Heart left ventricle (tissue), 16 donors: ENCODE measurements at regions not wholly inside any gene's neighbourhood (a gene's known extent, or its start where the extent isn't known, plus 50 kb on each side); places are given as distances from the start of the nearest gene placed in this dataset.

Experiments
- ATAC-seq, 4 donors: fragments of 200-7000 bp; cut with Tn5 transposase; one replicate each; pipeline ENCODE4 v1.9.1; 2020 to 2022; ENCODE audit warnings: moderate library complexity in 4 of 4, mild to moderate bottlenecking in 3 of 4, moderate number of reproducible peaks in 1 of 4
- DNase-seq, 5 donors: peaks; one replicate each; pipeline ENCODE4 v3.0.0-alpha.2; 2020
- H3K27ac ChIP-seq, 12 donors: fragments of 200-600 bp; sonication (generic) in 4 of 12; one replicate each; pipeline versions ENCODE4 v1.5.0 to v1.8.0; 2016 to 2022; ENCODE audit warnings: mild to moderate bottlenecking in 2 of 12
- H3K27me3 ChIP-seq, 9 donors: fragments of 200-600 bp; sonication (generic) in 2 of 9; one replicate each; pipeline versions ENCODE4 v1.5.1 to v1.8.0; 2016 to 2022; ENCODE audit warnings: mild to moderate bottlenecking in 3 of 9
- H3K36me3 ChIP-seq, 9 donors: fragments of 200-600 bp; sonication (generic) in 2 of 9; one replicate each; pipeline versions ENCODE4 v1.5.0 to v1.8.0; 2018 to 2022; ENCODE audit warnings: mild to moderate bottlenecking in 2 of 9
- H3K4me1 ChIP-seq, 12 donors: fragments of 200-600 bp; sonication (generic) in 4 of 12; one replicate each; pipeline versions ENCODE4 v1.5.0 to v1.8.0; 2016 to 2022; ENCODE audit warnings: mild to moderate bottlenecking in 3 of 12
- H3K4me3 ChIP-seq, 12 donors: fragments of 200-600 bp; sonication (generic) in 4 of 12; one replicate each; pipeline versions ENCODE4 v1.5.0 to v1.8.0; 2017 to 2022; ENCODE audit warnings: mild to moderate bottlenecking in 9 of 12, moderate library complexity in 4 of 12
- H3K9me3 ChIP-seq, 12 donors: fragments of 200-600 bp; sonication (generic) in 4 of 12; one replicate each; pipeline versions ENCODE4 v1.5.0 to v1.8.0; 2016 to 2022; ENCODE audit warnings: mild to moderate bottlenecking in 1 of 12
- CTCF ChIP-seq, 12 donors: fragments of 200-600 bp; sonication (generic) in 4 of 12; IDR thresholded peaks; one replicate each; pipeline versions ENCODE4 v1.5.0 to v1.8.0; 2018 to 2022; ENCODE audit warnings: antibody characterized with exemption in 12 of 12, mild to moderate bottlenecking in 5 of 12
- POLR2A ChIP-seq, 2 donors: fragments of 450-650 bp; IDR thresholded peaks; one replicate each; pipeline ENCODE4 v1.6.1; 2017; ENCODE audit warnings: antibody characterized with exemption in 2 of 2, mild to moderate bottlenecking in 2 of 2, moderate library complexity in 2 of 2
- WGBS, 4 donors: extraction: QIAGEN DNeasy Blood & Tissue Kit in 2 of 4; methylation state at CpG; one replicate each; pipeline versions ENCODE4 v1.1.5 to v1.1.7; 2013 to 2018; 5-methylcytosine and 5-hydroxymethylcytosine counted together
- intact Hi-C, 10 donors: fragments of 100-400 bp; cut with DNase I; formaldehyde crosslinking; loops; one replicate each; pipeline versions ENCODE4 v1.11.1 to v1.14.2; 2022
- donor health status: ischemic (EF 13 %, LVEDD 7.1; RV severe dilation, severe dysfunction).
- donor health status: healthy with polysubstance abuse.
- donor health status: DM: no; HTN: yes; CAD: no.
- donor health status: DM: no; HTN: no; CAD: no.
- donor health status: ischemic (EF 25% LVEDD 6.9; RV normal size, moderate dysfunction).
- donor health status: ischemic (EF 25% LVEDD 5.7; RV mildly dilated, moderate dysfunction).
- donor health status: healthy.
- donor health status: DM: yes; HTN: yes; CAD: no.
- donor health status: ischemic (EF 35%, LVEDD 5.7; RV mildly dilated, moderate dysfunction).
- donor health status: nonischemic (EF 11% LVEDD 7.7; RV severe dilation, severe dysfunction).
- donor health status: DM: yes; HTN: yes; CAD: no.
- donor health status: PGD.
- donor health status: ischemic (EF 29% LVEDD 5.4; RV normal size, mild dysfunction).
- donor health status: nonischemic (EF 23%, LVEDD 6.1; RV moderate dilation, normal function).

GRCh38 chr15:39028069-39028468, 463.5 kb upstream of the RASGRP1 start:
- no peaks in the 10 kb centered on the region for H3K9me3 ChIP-seq
- no peak for TF ChIP-seq CTCF (IDR thresholded peaks at IDR 0.05)
- no peak for TF ChIP-seq POLR2A (IDR thresholded peaks at IDR 0.05)
- H3K4me1 ChIP-seq: peaks cover 0 to 4% (median 0%) of the 10 kb centered on the region in 12 donors
- WGBS, 4 donors: 83 to 98% (median 89%) methylated on average over 3 of the region's 3 CpGs
- no peak overlapping the region for H3K4me3 ChIP-seq
- intact Hi-C loops: loop anchor here in 2 of 10 donors (10.0 kb wide), 1 partner anchor 213 kb away; no protein-coding TSS in a partner anchor
- no peaks in the 10 kb centered on the region for H3K27me3 ChIP-seq
- ATAC-seq (peak in 2 of 4 donors; percentile 66 to 90), DNase-seq (peak in 3 of 5 donors; percentile 46 to 66 (median 58))
- H3K27ac ChIP-seq: no peak overlapping the region
- no peaks in the 10 kb centered on the region for H3K36me3 ChIP-seq

GRCh38 chr15:39029741-39030140, 465.1 kb upstream of the RASGRP1 start:
- intact Hi-C loops: loop anchor here in 2 of 10 donors (10.0 kb wide), 1 partner anchor 215 kb away; no protein-coding TSS in a partner anchor
- Histone ChIP-seq H3K27me3 (no peaks in the 10 kb centered on the region), H3K4me1 (peaks cover 0 to 4% (median 0%) of the 10 kb centered on the region in 12 donors), H3K36me3 (no peaks in the 10 kb centered on the region), H3K27ac (no peak overlapping the region), H3K9me3 (no peaks in the 10 kb centered on the region), H3K4me3 (no peak overlapping the region)
- WGBS, 4 donors: 73 to 85% (median 84%) methylated on average over 1 of the region's 1 CpG
- ATAC-seq (no peak), DNase-seq (no peak)
- TF ChIP-seq POLR2A (IDR thresholded peaks at IDR 0.05) (no peak), CTCF (IDR thresholded peaks at IDR 0.05) (no peak)

GRCh38 chr15:39030291-39031070, 465.9 kb upstream of the RASGRP1 start:
- no peaks in the 10 kb centered on the region for H3K27me3 ChIP-seq

More at GRCh38 chr15:39030291-39031070, 465.9 kb upstream of the RASGRP1 start:
- intact Hi-C loops: no loop called here
- no peaks in the 10 kb centered on the region for H3K9me3 ChIP-seq
- no peaks in the 10 kb centered on the region for H3K36me3 ChIP-seq
- 87 to 93% (median 91%) methylated on average over 6 of the region's 6 CpGs for WGBS, 4 donors
- no peak overlapping the region for H3K4me3 ChIP-seq
- peaks cover 0 to 4% (median 0%) of the 10 kb centered on the region in 12 donors for H3K4me1 ChIP-seq
- TF ChIP-seq CTCF (IDR thresholded peaks at IDR 0.05) (no peak), POLR2A (IDR thresholded peaks at IDR 0.05) (no peak)
- DNase-seq: no peak
- no peak overlapping the region for H3K27ac ChIP-seq
- no peak for ATAC-seq
